NCI-H446 treated with DMSO at 0.1 percent for 48 hours (cell line): ENCODE measurements at regions not wholly inside any gene's neighbourhood (a gene's known extent, or its start where the extent isn't known, plus 50 kb on each side); places are given as distances from the start of the nearest gene placed in this dataset.
A peak's percentile ranks its signal among the peaks of the same experiment; 100 is the strongest.

ENCODE experiments used
- DNase-seq: peaks from one replicate; lab custom pipeline; 2025; lab: John Stamatoyannopoulos, UW

- DNase-seq, result no peak
Measured at GRCh38 chr13:50071379-50071778, 56.1 kb downstream of the KCNRG start.

- DNase-seq, result no peak
Measured at GRCh38 chr13:50072676-50073075, 57.4 kb downstream of the KCNRG start.

- DNase-seq, result no peak
Measured at GRCh38 chr13:50073340-50073739, 58.1 kb downstream of the KCNRG start.

GRCh38 chr13:50074843-50075242 lies 59.6 kb downstream of the KCNRG start:
- DNase-seq, result no peak

- DNase-seq, result no peak
Measured at GRCh38 chr13:50075619-50076097, 60.4 kb downstream of the KCNRG start.

GRCh38 chr13:50077431-50077830 lies 62.2 kb downstream of the KCNRG start:
- no peak for DNase-seq

- DNase-seq, result no peak
Measured at GRCh38 chr13:50078231-50078894, 63.1 kb downstream of the KCNRG start.

- DNase-seq, result no peak
Measured at GRCh38 chr13:50078895-50079654, 63.8 kb downstream of the KCNRG start.

GRCh38 chr13:50079655-50080202 lies 64.5 kb downstream of the KCNRG start:
- DNase-seq, result no peak

GRCh38 chr13:50080203-50080910 lies 65.1 kb downstream of the KCNRG start:
- no peak for DNase-seq

GRCh38 chr13:50080911-50081678 lies 65.9 kb downstream of the KCNRG start:
- no peak for DNase-seq

- DNase-seq, result peak; percentile 95
Measured at GRCh38 chr13:50081679-50082425, 66.6 kb downstream of the KCNRG start.

- DNase-seq, result peak; percentile 34
Measured at GRCh38 chr13:50082426-50083281, 67.4 kb downstream of the KCNRG start.

- no peak for DNase-seq
Measured at GRCh38 chr13:50085063-50085462, 69.8 kb downstream of the KCNRG start.

- no peak for DNase-seq
Measured at GRCh38 chr13:50089633-50090032, 74.4 kb downstream of the KCNRG start.

GRCh38 chr13:50090211-50090610 lies 75.0 kb downstream of the KCNRG start:
- DNase-seq, result no peak

- no peak for DNase-seq
Measured at GRCh38 chr13:50094615-50095293, 79.5 kb downstream of the KCNRG start.

GRCh38 chr13:50098693-50099092 lies 83.4 kb downstream of the KCNRG start:
- no peak for DNase-seq

GRCh38 chr13:50099473-50099872 lies 84.2 kb downstream of the KCNRG start:
- DNase-seq, result no peak
